HEK293T (cell line): ENCODE measurements at regions not wholly inside any gene's neighbourhood (a gene's known extent, or its start where the extent isn't known, plus 50 kb on each side); places are given as distances from the start of the nearest gene placed in this dataset.

Source experiments
- CTCF ChIA-PET: fragments of 350-600 bp; formaldehyde crosslinking; extraction: SDS; loops from one replicate; lab custom pipeline; 2021; ENCODE audit warnings: antibody characterized with exemption, inconsistent platforms; lab: Yijun Ruan, JAX
- POLR2A ChIA-PET: fragments of 350-600 bp; formaldehyde crosslinking; extraction: SDS; loops from one replicate; lab custom pipeline; 2020; ENCODE audit warnings: antibody characterized with exemption, inconsistent platforms; lab: Yijun Ruan, JAX
- DNase-seq: peaks from one replicate; pipeline ENCODE4 v3.0.0; 2012; ENCODE audit warnings: mixed read lengths; ENCODE audit errors: extremely low spot score
- ARNT ChIP-seq: fragments of 450-650 bp; IDR thresholded peaks from 2 replicates; pipeline ENCODE4 v1.6.1; 2017; ENCODE audit warnings: mild to moderate bottlenecking
- BHLHE40 ChIP-seq: fragments of 450-650 bp; IDR thresholded peaks from 2 replicates; pipeline ENCODE4 v1.6.1; 2016; ENCODE audit warnings: mild to moderate bottlenecking, moderate library complexity, borderline replicate concordance
- CTBP1 ChIP-seq: fragments of 450-650 bp; IDR thresholded peaks from 2 replicates; pipeline ENCODE4 v1.6.1; 2016; ENCODE audit warnings: borderline replicate concordance
- ELF4 ChIP-seq: fragments of 450-650 bp; IDR thresholded peaks from 2 replicates; pipeline ENCODE4 v1.6.1; 2017; ENCODE audit warnings: antibody characterized with exemption
- FOXA1 ChIP-seq: fragments of 450-650 bp; IDR thresholded peaks from 2 replicates; pipeline ENCODE4 v1.6.1; 2016; ENCODE audit warnings: mild to moderate bottlenecking
- FOXK2 ChIP-seq: fragments of 450-650 bp; IDR thresholded peaks from 2 replicates; pipeline ENCODE4 v1.6.1; 2016; ENCODE audit warnings: mild to moderate bottlenecking
- FOXM1 ChIP-seq: fragments of 450-650 bp; IDR thresholded peaks from 2 replicates; pipeline ENCODE4 v1.6.1; 2017; ENCODE audit warnings: mild to moderate bottlenecking, borderline replicate concordance
- HDGF ChIP-seq: fragments of 450-650 bp; IDR thresholded peaks from 2 replicates; pipeline ENCODE4 v1.6.1; 2017; ENCODE audit warnings: antibody characterized with exemption, borderline replicate concordance
- L3MBTL2 ChIP-seq: fragments of 450-650 bp; conservative IDR thresholded peaks from 2 replicates; pipeline ENCODE4 v1.6.1; 2016; ENCODE audit warnings: mild to moderate bottlenecking
- LEF1 ChIP-seq: fragments of 450-650 bp; IDR thresholded peaks from 2 replicates; pipeline ENCODE4 v1.6.1; 2017; ENCODE audit warnings: mild to moderate bottlenecking, borderline replicate concordance
- NFRKB ChIP-seq: fragments of 450-650 bp; IDR thresholded peaks from 2 replicates; pipeline ENCODE4 v1.6.1; 2016; ENCODE audit warnings: mild to moderate bottlenecking, moderate library complexity
- SP1 ChIP-seq: fragments of 450-650 bp; IDR thresholded peaks from 2 replicates; pipeline ENCODE4 v1.6.1; 2017
- SUZ12 ChIP-seq: fragments of 450-650 bp; IDR thresholded peaks from 2 replicates; pipeline ENCODE4 v1.6.1; 2016; ENCODE audit warnings: mild to moderate bottlenecking
- TARDBP ChIP-seq: fragments of 450-650 bp; IDR thresholded peaks from 2 replicates; pipeline ENCODE4 v1.6.1; 2016
- ZNF384 ChIP-seq: fragments of 450-650 bp; IDR thresholded peaks from 2 replicates; pipeline ENCODE4 v1.6.1; 2016
- TF ChIP-seq, protein P1 (sequence below): fragments of 450-650 bp; IDR thresholded peaks from 2 replicates; pipeline ENCODE4 v1.6.1; 2016

DNA sequence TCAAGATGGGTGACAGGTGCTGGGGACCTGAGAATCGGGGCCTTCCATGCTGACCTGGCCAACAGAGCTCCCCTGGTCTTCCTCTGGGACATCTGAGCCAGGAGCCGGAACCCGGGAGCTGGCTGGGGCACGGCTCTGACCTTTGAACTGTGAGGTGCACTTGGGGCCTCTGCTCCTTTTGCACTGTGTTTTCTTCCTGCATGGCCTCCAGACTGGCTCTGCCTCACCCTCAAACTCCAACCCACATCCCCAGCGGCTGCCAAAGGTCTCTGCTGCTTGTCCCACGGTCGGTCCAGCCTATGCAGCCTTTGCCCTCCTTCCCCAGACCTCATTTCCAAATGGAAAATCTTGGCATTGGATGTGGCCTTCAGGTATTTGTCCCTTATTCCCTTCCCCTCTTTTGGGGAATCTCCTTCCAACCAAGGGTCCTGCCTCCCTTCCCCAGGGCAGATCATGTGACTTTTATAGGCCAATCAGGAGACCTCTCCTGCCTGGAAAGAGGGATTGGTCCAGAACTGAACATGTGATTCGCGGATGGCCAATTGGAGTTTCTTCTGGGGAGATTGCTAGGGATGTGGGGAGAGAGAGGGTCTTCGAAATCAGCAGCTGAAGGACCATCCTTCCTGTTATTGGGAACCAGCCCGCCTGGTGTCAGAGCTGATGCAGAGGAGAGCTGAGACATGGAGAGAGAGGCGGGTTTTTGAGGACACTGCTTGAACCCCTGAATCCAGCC, 117.9 kb downstream of the CYLD start:
- ChIA-PET POLR2A (no interaction called here), CTCF (no interaction called here)
- no peak for DNase-seq
- TF ChIP-seq ELF4 = no peak
- TF ChIP-seq, protein P1, sequence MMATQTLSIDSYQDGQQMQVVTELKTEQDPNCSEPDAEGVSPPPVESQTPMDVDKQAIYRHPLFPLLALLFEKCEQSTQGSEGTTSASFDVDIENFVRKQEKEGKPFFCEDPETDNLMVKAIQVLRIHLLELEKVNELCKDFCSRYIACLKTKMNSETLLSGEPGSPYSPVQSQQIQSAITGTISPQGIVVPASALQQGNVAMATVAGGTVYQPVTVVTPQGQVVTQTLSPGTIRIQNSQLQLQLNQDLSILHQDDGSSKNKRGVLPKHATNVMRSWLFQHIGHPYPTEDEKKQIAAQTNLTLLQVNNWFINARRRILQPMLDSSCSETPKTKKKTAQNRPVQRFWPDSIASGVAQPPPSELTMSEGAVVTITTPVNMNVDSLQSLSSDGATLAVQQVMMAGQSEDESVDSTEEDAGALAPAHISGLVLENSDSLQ = no peak
- TF ChIP-seq BHLHE40 = no peak
- TF ChIP-seq TARDBP = no peak
- TF ChIP-seq NFRKB = no peak
- TF ChIP-seq SUZ12 = no peak
- TF ChIP-seq ZNF384 = no peak
- TF ChIP-seq FOXM1 = no peak
- TF ChIP-seq L3MBTL2 = no peak
- no peak for TF ChIP-seq FOXK2
- no peak for TF ChIP-seq LEF1
- no peak for TF ChIP-seq HDGF
- TF ChIP-seq SP1 = no peak
- no peak for TF ChIP-seq FOXA1
- no peak for TF ChIP-seq ARNT
- no peak for TF ChIP-seq CTBP1

DNA sequence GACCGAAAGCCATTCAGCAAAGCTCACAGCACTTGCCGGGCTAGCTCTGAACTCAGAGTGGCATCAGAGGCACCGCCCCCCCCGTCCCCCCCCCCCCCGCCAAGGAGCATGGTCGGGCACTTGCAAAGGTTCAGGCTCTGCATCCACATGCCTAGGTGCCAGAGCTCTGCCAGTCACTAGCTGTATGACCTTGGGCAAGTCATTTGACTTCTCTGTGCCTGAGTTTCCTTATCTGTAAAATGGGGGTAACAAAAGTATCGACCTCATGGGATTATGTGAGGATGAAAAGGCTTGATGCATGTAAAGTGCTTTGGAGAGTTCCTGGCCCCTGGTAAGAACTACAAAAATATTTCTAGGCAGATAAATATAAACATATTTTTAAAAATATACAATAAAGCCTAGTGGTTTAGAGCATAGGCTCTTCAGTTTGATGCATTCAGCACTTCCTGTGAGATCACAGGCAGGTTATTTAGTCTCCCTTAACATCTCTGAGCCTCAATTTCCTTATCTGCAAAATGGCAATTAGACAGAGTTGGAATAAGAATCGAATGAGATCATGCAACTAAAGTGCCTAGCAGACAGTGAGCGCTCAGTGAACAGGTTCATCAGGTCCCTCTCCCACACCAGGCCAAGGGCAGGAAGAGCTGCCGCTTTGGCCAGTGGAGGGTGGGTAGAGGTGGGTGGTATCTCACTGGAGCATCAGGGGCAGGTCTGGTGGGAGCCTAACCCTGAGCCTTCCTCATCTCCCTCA, 117.2 kb downstream of the CYLD start:
- no peak for DNase-seq
- ChIA-PET CTCF (no interaction called here), POLR2A (no interaction called here)
- TF ChIP-seq FOXM1 = no peak

DNA sequence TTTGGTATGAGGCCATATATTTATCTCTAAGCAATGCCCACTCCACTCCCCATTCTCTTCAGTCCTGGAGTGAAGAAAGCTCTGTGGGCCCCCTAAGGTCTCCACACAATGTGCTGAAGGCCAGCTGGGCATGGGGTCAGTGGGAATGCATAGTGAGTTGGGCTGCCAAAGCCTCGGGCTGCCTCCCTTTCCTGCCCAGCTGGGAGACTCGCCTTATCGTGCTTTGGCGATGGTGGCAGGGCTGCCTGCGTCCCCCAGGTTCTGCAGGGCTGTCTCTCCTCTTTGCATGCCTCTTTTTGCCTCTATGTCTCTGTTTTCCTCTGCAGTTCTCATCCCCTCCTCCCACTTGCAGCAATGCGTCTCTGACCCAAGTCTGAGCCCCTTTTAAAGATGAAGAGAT, 116.5 kb downstream of the CYLD start:
- TF ChIP-seq NFRKB = no peak
- TF ChIP-seq SP1 = no peak
- TF ChIP-seq FOXK2 = no peak
- TF ChIP-seq HDGF = no peak
- TF ChIP-seq L3MBTL2 = no peak
- no peak for TF ChIP-seq ELF4
- no peak for TF ChIP-seq CTBP1
- TF ChIP-seq FOXM1 = no peak
- no peak for TF ChIP-seq SUZ12
- TF ChIP-seq TARDBP = no peak
- TF ChIP-seq BHLHE40 = no peak
- no peak for TF ChIP-seq LEF1
- TF ChIP-seq, protein P1 = no peak
- TF ChIP-seq ARNT = no peak
- no peak for TF ChIP-seq ZNF384
- ChIA-PET POLR2A (no interaction called here), CTCF (no interaction called here)
- no peak for DNase-seq

DNA sequence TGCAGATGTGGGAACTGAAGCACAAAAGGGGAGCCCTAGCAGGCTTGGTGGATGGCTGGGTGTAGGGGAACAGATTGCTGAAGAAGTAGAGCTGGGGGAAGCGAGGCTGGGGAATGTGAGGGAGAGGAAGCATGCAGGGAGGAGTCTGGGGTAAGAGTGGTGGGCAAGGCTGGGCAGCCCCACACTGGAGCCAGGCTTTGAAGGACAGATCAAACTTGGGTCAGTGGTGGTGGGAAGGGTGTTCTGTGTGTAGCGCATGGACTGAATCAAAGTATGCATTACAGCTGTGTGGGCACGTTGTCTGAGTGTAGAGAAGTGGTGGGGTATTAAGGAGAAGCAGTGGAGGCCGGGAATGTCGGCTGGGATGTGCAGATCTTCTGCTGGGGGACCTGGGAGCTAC, 116.0 kb downstream of the CYLD start:
- CTCF ChIA-PET = no interaction called here
- POLR2A ChIA-PET = no interaction called here
- DNase-seq = no peak

DNA sequence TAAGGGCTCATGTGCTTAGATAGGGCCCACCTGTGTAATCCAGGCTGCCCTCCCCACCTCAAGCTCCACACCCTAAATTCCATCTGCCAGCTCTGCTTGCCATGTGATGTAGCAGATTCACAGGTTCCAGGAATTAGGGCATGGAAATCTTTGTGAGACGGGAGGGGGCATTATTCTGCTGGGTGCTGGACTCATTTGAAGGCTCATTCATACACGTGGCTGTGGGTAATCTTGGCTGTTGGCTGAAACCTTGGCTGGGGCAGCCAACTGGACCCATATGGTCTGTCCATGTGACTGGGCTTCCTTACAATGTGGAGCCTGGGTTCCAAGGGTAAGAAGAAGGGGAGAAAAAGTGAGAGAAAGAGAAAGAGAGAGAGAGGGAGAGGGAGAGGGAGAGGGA, 115.1 kb downstream of the CYLD start:
- no peak for DNase-seq
- ChIA-PET CTCF (no interaction called here), POLR2A (no interaction called here)
- TF ChIP-seq ELF4 (no peak), CTBP1 (no peak), SUZ12 (no peak), LEF1 (no peak), ARNT (no peak), FOXK2 (no peak), ZNF384 (no peak), HDGF (no peak), SP1 (no peak), FOXM1 (no peak), L3MBTL2 (no peak), NFRKB (no peak), BHLHE40 (no peak), FOXA1 (no peak)

More for the DNA sequence above, 116.0 kb downstream of the CYLD start:
- TF ChIP-seq ARNT = no peak

DNA sequence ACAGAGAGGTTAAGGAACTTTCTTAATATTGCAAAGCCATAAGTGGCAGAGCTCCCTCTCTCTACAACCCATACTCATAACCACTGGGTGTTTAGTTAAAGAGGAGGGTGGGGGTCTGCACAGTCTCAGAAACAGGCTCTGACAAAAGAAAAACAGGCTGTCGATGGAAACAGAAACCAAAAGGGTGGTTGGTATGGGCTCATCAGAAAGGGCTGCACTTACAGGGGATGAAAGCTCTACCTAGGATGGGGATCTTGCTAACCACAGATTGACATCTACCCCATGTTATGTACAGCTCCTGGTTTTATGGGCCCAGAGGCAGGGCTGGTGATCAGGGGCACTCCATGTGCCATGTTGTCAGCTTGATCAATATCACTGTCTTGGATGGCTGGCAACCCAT, 111.4 kb downstream of the CYLD start:
- no peak for DNase-seq
- TF ChIP-seq HDGF = no peak
- TF ChIP-seq ELF4 = no peak
- TF ChIP-seq, protein P1 = no peak
- no peak for TF ChIP-seq L3MBTL2
- no peak for TF ChIP-seq FOXM1
- no peak for TF ChIP-seq TARDBP
- TF ChIP-seq FOXA1 = no peak
- no peak for TF ChIP-seq CTBP1
- TF ChIP-seq ZNF384 = no peak
- TF ChIP-seq SUZ12 = no peak
- no peak for TF ChIP-seq FOXK2
- TF ChIP-seq BHLHE40 = no peak
- no peak for TF ChIP-seq LEF1
- TF ChIP-seq ARNT = no peak
- no peak for TF ChIP-seq SP1
- no peak for TF ChIP-seq NFRKB
- POLR2A ChIA-PET = no interaction called here
- CTCF ChIA-PET = no interaction called here
